ENCODE measurements at regions not wholly inside any gene's neighbourhood (a gene's known extent, or its start where the extent isn't known, plus 50 kb on each side); places are given as distances from the start of the nearest gene placed in this dataset.

DNA sequence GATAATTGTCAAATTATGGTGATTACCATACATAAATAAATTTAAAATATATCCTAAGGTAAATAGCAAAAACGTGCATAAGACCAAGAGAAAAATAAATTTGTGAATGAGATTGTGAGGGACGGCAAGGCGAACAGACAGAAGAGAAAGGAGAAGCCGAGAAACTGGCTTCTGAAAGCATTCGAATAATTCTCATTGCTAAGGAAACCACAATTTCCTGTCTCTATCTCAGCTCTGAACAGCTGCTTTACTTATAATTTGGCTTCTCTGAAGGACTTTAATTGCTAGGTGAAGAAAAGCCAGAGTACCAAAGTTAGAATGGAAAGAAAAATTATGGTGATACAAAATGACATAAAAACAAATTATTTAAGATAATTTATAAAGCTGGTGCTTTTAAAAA lies 79.0 kb upstream of the RGS17 start:
- Histone ChIP-seq H4K5ac (ENCODE audit: insufficient read length, low read depth, low read length) (no peak overlapping the region), H3K9me3 (ENCODE audit: control insufficient read depth, low read depth, low read length) (no peaks in the 10 kb centered on the region), H3K56ac (ENCODE audit: insufficient read length, low read depth, low read length) (no peak overlapping the region), H2BK15ac (ENCODE audit: low read depth, low read length) (no peak overlapping the region), H3K27me3 (ENCODE audit: insufficient read depth, low read length) (no peaks in the 10 kb centered on the region), H4K91ac (ENCODE audit: insufficient read length, low read depth, low read length) (no peak overlapping the region), H3K4me1 (ENCODE audit: insufficient read depth, low read length) (no peaks in the 10 kb centered on the region), H4K20me1 (ENCODE audit: control insufficient read depth, insufficient read depth, insufficient read length) (no peaks in the 10 kb centered on the region), H3T11ph (ENCODE audit: low read length) (no peak overlapping the region), H2BK5ac (ENCODE audit: insufficient read length, low read length) (no peak overlapping the region), H3K23me2 (ENCODE audit: insufficient read length, low read depth, low read length, poor library complexity, severe bottlenecking) (no peaks in the 10 kb centered on the region), H3K4me2 (ENCODE audit: insufficient read depth, insufficient read length, low read length) (no peak overlapping the region), H2BK12ac (ENCODE audit: insufficient read length, low read depth, low read length) (no peak overlapping the region), H2AFZ (ENCODE audit: low read length) (no peak overlapping the region), H2BK120ac (ENCODE audit: low read depth, low read length, poor library complexity, severe bottlenecking) (no peak overlapping the region), H3K23ac (ENCODE audit: insufficient read length, low read depth, low read length) (no peak overlapping the region), H3K14ac (ENCODE audit: insufficient read depth, low read length) (no peak overlapping the region), H2BK20ac (ENCODE audit: low read depth, low read length, poor library complexity, severe bottlenecking) (no peak overlapping the region), H3K9ac (ENCODE audit: extremely low read depth, insufficient read length, low read length) (no peak overlapping the region), H4K8ac (replicated peaks; ENCODE audit: insufficient read length, low read depth, low read length) (no peak overlapping the region), H3K79me1 (ENCODE audit: insufficient read depth, low read depth, low read length, poor library complexity, severe bottlenecking) (no peaks in the 10 kb centered on the region), H3K18ac (ENCODE audit: insufficient read length, low read depth, low read length) (no peak overlapping the region), H2AK5ac (ENCODE audit: insufficient read length, low read length) (no peak overlapping the region), H3K27ac (ENCODE audit: insufficient read length, low read depth, low read length) (no peak overlapping the region), H3K79me2 (ENCODE audit: insufficient read depth, low read length) (no peaks in the 10 kb centered on the region), H3K4ac (ENCODE audit: low read depth, low read length) (no peak overlapping the region)
- DNase-seq: no peak
- TF ChIP-seq, protein P1, sequence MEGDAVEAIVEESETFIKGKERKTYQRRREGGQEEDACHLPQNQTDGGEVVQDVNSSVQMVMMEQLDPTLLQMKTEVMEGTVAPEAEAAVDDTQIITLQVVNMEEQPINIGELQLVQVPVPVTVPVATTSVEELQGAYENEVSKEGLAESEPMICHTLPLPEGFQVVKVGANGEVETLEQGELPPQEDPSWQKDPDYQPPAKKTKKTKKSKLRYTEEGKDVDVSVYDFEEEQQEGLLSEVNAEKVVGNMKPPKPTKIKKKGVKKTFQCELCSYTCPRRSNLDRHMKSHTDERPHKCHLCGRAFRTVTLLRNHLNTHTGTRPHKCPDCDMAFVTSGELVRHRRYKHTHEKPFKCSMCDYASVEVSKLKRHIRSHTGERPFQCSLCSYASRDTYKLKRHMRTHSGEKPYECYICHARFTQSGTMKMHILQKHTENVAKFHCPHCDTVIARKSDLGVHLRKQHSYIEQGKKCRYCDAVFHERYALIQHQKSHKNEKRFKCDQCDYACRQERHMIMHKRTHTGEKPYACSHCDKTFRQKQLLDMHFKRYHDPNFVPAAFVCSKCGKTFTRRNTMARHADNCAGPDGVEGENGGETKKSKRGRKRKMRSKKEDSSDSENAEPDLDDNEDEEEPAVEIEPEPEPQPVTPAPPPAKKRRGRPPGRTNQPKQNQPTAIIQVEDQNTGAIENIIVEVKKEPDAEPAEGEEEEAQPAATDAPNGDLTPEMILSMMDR (conservative IDR thresholded peaks at IDR 0.05): no peak
- Mint-ChIP-seq H3K4me3 (no peak overlapping the region), H3K27ac (no peak overlapping the region), H3K4me1 (no peaks in the 10 kb centered on the region), H3K9me3 (no peaks in the 10 kb centered on the region), H3K36me3 (ENCODE audit: insufficient read depth in 1 of 3, low read depth in 3 of 3) (no peaks in the 10 kb centered on the region), H3K27me3 (ENCODE audit: low read depth) (no peaks in the 10 kb centered on the region)
- WGBS (ENCODE audit: extremely low coverage, insufficient read length, low lambda C conversion rate): no CpG with 5 or more reads among the region's 5 CpGs
